ENCODE measurements at regions not wholly inside any gene's neighbourhood (a gene's known extent, or its start where the extent isn't known, plus 50 kb on each side); places are given as distances from the start of the nearest gene placed in this dataset.
A peak's percentile ranks its signal among the peaks of the same experiment; 100 is the strongest.

DNA sequence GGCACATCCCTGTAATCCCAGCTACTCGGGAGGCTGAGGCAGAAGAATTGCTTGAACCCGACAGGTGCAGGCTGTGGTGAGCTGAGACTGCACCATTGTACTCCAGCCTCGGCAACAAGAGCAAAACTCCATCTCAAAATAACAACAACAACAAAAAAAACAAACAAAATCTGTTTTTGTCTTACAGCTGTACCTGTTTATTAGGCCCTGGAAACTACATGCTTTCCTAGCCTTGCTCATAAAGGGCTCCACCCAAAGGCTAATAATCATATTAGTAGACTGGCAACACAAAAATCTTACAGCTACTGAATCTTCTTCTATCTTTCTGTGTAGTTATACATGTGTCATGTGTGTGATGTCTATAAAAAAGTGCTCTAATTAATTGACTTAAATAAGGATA, 503.9 kb upstream of the EYS start:
- H3K27me3 Mint-ChIP-seq: no peaks in the 10 kb centered on the region
- no peak overlapping the region for H3K4me3 Mint-ChIP-seq
- no peaks in the 10 kb centered on the region for H3K4me1 ChIP-seq (ENCODE audit: insufficient read depth, low read length)
- H3K9me3 ChIP-seq (ENCODE audit: control insufficient read depth in 1 of 2, low read length in 2 of 2): peaks cover 0 to 5% of the 10 kb centered on the region in 2 donors
- POLR2A ChIA-PET (ENCODE audit: partially characterized antibody): no interaction called here
- no peak overlapping the region for H3K27ac ChIP-seq (ENCODE audit: low read depth, low read length)
- no peaks in the 10 kb centered on the region for H3K36me3 Mint-ChIP-seq
- peak in 2 of 5 donors; percentile 0 to 9 for DNase-seq
- H3K27me3 ChIP-seq (ENCODE audit: insufficient read depth, low read length): no peaks in the 10 kb centered on the region
- CTCF ChIA-PET (ENCODE audit: partially characterized antibody): interaction anchor here (0.7 kb wide), 1 partner anchor 11 kb away, joined by 3 read pairs; no protein-coding TSS in a partner anchor
- H3K4me1 Mint-ChIP-seq: no peaks in the 10 kb centered on the region
- H3K4me3 ChIP-seq (ENCODE audit: low read length in 2 of 2): no peak overlapping the region
- intact Hi-C loops (cut with micrococcal nuclease): no loop called here
- H3K36me3 ChIP-seq (ENCODE audit: insufficient read depth, low read length): no peaks in the 10 kb centered on the region
- H3K9me3 Mint-ChIP-seq: peaks cover 3 to 33% (median 20%) of the 10 kb centered on the region in 8 donors
- H3K27ac Mint-ChIP-seq: no peak overlapping the region

DNA sequence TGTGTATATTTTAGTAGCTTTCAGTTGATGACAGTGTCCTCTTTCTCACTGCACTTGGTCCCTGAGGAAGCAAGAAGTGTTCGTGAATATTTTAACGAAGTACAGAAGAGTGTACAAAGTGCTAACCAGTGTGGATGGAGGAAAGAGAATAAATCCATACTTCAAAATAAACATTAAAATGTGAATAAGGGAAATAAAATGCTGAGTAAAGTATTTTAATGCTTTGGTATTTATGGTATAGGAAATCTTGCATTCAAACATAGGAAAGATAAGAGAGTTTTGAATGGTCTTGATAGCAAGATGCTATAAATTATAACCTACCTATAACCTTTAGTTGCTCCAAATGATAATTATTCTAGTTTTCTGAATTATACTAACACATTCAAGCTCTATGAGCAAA, 493.4 kb upstream of the EYS start:
- no peak overlapping the region for H3K27ac ChIP-seq (ENCODE audit: low read depth, low read length)
- no peak for DNase-seq
- POLR2A ChIA-PET (ENCODE audit: partially characterized antibody): no interaction called here
- no peaks in the 10 kb centered on the region for H3K4me1 ChIP-seq (ENCODE audit: insufficient read depth, low read length)
- intact Hi-C loops (cut with micrococcal nuclease): no loop called here
- no peak overlapping the region for H3K4me3 Mint-ChIP-seq
- no peak overlapping the region for H3K27ac Mint-ChIP-seq
- H3K9me3 ChIP-seq (ENCODE audit: control insufficient read depth in 1 of 2, low read length in 2 of 2): peaks cover 0 to 4% of the 10 kb centered on the region in 2 donors
- H3K9me3 Mint-ChIP-seq: peaks cover 0 to 12% (median 3%) of the 10 kb centered on the region in 8 donors
- no peaks in the 10 kb centered on the region for H3K36me3 ChIP-seq (ENCODE audit: insufficient read depth, low read length)
- no peaks in the 10 kb centered on the region for H3K27me3 ChIP-seq (ENCODE audit: insufficient read depth, low read length)
- CTCF ChIA-PET (ENCODE audit: partially characterized antibody): no interaction called here
- H3K4me1 Mint-ChIP-seq: no peaks in the 10 kb centered on the region
- H3K36me3 Mint-ChIP-seq: no peaks in the 10 kb centered on the region
- H3K4me3 ChIP-seq (ENCODE audit: low read length in 2 of 2): no peak overlapping the region
- no peaks in the 10 kb centered on the region for H3K27me3 Mint-ChIP-seq

GRCh38 chr6:66199171-66199570, 492.1 kb upstream of the EYS start:
- DNase-seq: no peak
- H3K36me3 ChIP-seq (ENCODE audit: insufficient read depth, low read length): no peaks in the 10 kb centered on the region
- no peak overlapping the region for H3K4me3 ChIP-seq (ENCODE audit: low read length in 2 of 2)
- H3K27ac ChIP-seq (ENCODE audit: low read depth, low read length): no peak overlapping the region
- Mint-ChIP-seq H3K27ac (no peak overlapping the region), H3K4me3 (no peak overlapping the region), H3K4me1 (no peaks in the 10 kb centered on the region), H3K9me3 (peaks cover 0 to 12% (median 3%) of the 10 kb centered on the region in 8 donors), H3K27me3 (no peaks in the 10 kb centered on the region), H3K36me3 (no peaks in the 10 kb centered on the region)
- H3K4me1 ChIP-seq (ENCODE audit: insufficient read depth, low read length): no peaks in the 10 kb centered on the region
- H3K9me3 ChIP-seq (ENCODE audit: control insufficient read depth in 1 of 2, low read length in 2 of 2): peaks cover 0 to 4% of the 10 kb centered on the region in 2 donors
- H3K27me3 ChIP-seq (ENCODE audit: insufficient read depth, low read length): no peaks in the 10 kb centered on the region
- intact Hi-C loops (cut with micrococcal nuclease): no loop called here
- ChIA-PET CTCF (ENCODE audit: partially characterized antibody) (no interaction called here), POLR2A (ENCODE audit: partially characterized antibody) (no interaction called here)

DNA sequence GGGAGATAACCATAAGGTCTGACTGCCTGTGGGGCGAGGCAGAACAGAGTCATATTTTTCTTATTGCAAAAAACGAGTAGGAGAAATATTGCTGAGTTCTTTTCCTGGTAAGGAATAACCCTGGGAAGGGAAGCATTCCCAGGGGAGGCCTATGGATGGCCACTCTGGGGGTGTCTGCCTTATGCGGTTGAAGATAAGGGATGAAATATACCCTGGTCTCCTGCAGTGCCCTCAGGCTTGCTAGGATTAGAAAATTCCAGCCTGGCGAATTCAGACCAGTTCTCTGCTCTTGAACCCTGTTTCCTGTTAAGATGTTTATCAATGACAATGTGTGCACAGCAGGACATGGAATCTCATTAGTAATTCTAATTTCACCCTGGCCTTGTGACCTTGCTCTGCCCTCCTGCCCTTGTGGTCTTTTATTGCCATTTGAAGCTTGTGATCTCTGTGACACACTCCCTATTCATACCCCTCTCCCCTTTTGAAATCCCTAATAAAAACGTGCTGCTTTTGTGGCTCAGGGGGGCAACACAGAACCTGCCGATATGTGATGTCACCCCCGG, 491.1 kb upstream of the EYS start:
- H3K4me1 ChIP-seq (ENCODE audit: insufficient read depth, low read length): no peaks in the 10 kb centered on the region
- no peaks in the 10 kb centered on the region for H3K4me1 Mint-ChIP-seq
- no peaks in the 10 kb centered on the region for H3K27me3 Mint-ChIP-seq
- H3K4me3 Mint-ChIP-seq: no peak overlapping the region
- CTCF ChIA-PET (ENCODE audit: partially characterized antibody): no interaction called here
- intact Hi-C loops (cut with micrococcal nuclease): no loop called here
- H3K9me3 Mint-ChIP-seq: peaks cover 0 to 10% (median 3%) of the 10 kb centered on the region in 8 donors
- DNase-seq: no peak
- H3K4me3 ChIP-seq (ENCODE audit: low read length in 2 of 2): no peak overlapping the region
- H3K36me3 ChIP-seq (ENCODE audit: insufficient read depth, low read length): no peaks in the 10 kb centered on the region
- H3K9me3 ChIP-seq (ENCODE audit: control insufficient read depth in 1 of 2, low read length in 2 of 2): peaks cover 0 to 4% of the 10 kb centered on the region in 2 donors
- H3K36me3 Mint-ChIP-seq: no peaks in the 10 kb centered on the region
- POLR2A ChIA-PET (ENCODE audit: partially characterized antibody): no interaction called here
- H3K27ac Mint-ChIP-seq: no peak overlapping the region
- no peaks in the 10 kb centered on the region for H3K27me3 ChIP-seq (ENCODE audit: insufficient read depth, low read length)
- H3K27ac ChIP-seq (ENCODE audit: low read depth, low read length): no peak overlapping the region

- ChIA-PET CTCF (ENCODE audit: partially characterized antibody) (no interaction called here), POLR2A (ENCODE audit: partially characterized antibody) (no interaction called here)
- no peaks in the 10 kb centered on the region for H3K27me3 Mint-ChIP-seq
- no peak overlapping the region for H3K27ac Mint-ChIP-seq
- H3K4me3 ChIP-seq (ENCODE audit: low read length in 2 of 2): no peak overlapping the region
- no peaks in the 10 kb centered on the region for H3K4me1 ChIP-seq (ENCODE audit: insufficient read depth, low read length)
- intact Hi-C loops (cut with micrococcal nuclease): no loop called here
- H3K4me3 Mint-ChIP-seq: no peak overlapping the region
- H3K27ac ChIP-seq (ENCODE audit: low read depth, low read length): no peak overlapping the region
- no peaks in the 10 kb centered on the region for H3K9me3 ChIP-seq (ENCODE audit: control insufficient read depth in 1 of 2, low read length in 2 of 2)
- no peaks in the 10 kb centered on the region for H3K4me1 Mint-ChIP-seq
- no peaks in the 10 kb centered on the region for H3K36me3 ChIP-seq (ENCODE audit: insufficient read depth, low read length)
- H3K27me3 ChIP-seq (ENCODE audit: insufficient read depth, low read length): no peaks in the 10 kb centered on the region
- peaks cover 0 to 12% (median 2%) of the 10 kb centered on the region in 8 donors for H3K9me3 Mint-ChIP-seq
- no peak for DNase-seq
- H3K36me3 Mint-ChIP-seq: no peaks in the 10 kb centered on the region
Measured at GRCh38 chr6:66190858-66191257, 483.8 kb upstream of the EYS start.

DNA sequence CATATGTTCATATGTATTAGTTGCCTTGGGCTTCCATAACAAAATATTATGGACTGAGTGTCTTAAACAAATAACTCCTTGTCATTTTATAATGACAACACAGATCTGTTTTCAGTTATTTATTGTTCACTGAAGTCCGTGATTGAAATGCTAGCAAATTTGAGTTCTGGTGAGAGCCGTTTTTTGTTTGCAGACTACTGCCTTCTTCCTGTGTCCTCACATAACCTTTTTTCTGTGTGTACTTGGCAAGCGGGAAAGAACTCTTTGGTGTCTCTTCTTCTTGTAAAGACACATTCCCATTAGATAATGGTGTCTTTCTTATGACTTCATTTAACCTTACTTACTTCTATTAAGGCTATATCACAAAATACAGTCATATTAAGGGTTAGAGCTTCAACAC, 482.9 kb upstream of the EYS start:
- H3K27me3 ChIP-seq (ENCODE audit: insufficient read depth, low read length): no peaks in the 10 kb centered on the region
- no peak overlapping the region for H3K27ac ChIP-seq (ENCODE audit: low read depth, low read length)
- Mint-ChIP-seq H3K4me3 (no peak overlapping the region), H3K36me3 (no peaks in the 10 kb centered on the region), H3K4me1 (no peaks in the 10 kb centered on the region), H3K27ac (no peak overlapping the region), H3K27me3 (no peaks in the 10 kb centered on the region), H3K9me3 (peaks cover 0 to 10% (median 1%) of the 10 kb centered on the region in 8 donors)
- no peaks in the 10 kb centered on the region for H3K4me1 ChIP-seq (ENCODE audit: insufficient read depth, low read length)
- no peaks in the 10 kb centered on the region for H3K36me3 ChIP-seq (ENCODE audit: insufficient read depth, low read length)
- POLR2A ChIA-PET (ENCODE audit: partially characterized antibody): no interaction called here
- no peaks in the 10 kb centered on the region for H3K9me3 ChIP-seq (ENCODE audit: control insufficient read depth in 1 of 2, low read length in 2 of 2)
- intact Hi-C loops (cut with micrococcal nuclease): no loop called here
- H3K4me3 ChIP-seq (ENCODE audit: low read length in 2 of 2): no peak overlapping the region
- DNase-seq: no peak
- CTCF ChIA-PET (ENCODE audit: partially characterized antibody): no interaction called here

- ChIA-PET CTCF (ENCODE audit: partially characterized antibody) (no interaction called here), POLR2A (ENCODE audit: partially characterized antibody) (no interaction called here)
- H3K4me1 ChIP-seq (ENCODE audit: insufficient read depth, low read length): no peaks in the 10 kb centered on the region
- H3K4me3 Mint-ChIP-seq: no peak overlapping the region
- H3K36me3 ChIP-seq (ENCODE audit: insufficient read depth, low read length): no peaks in the 10 kb centered on the region
- H3K27ac Mint-ChIP-seq: no peak overlapping the region
- peaks cover 0 to 7% (median 1%) of the 10 kb centered on the region in 8 donors for H3K9me3 Mint-ChIP-seq
- H3K27me3 Mint-ChIP-seq: no peaks in the 10 kb centered on the region
- H3K4me1 Mint-ChIP-seq: no peaks in the 10 kb centered on the region
- H3K27me3 ChIP-seq (ENCODE audit: insufficient read depth, low read length): no peaks in the 10 kb centered on the region
- H3K9me3 ChIP-seq (ENCODE audit: control insufficient read depth in 1 of 2, low read length in 2 of 2): no peaks in the 10 kb centered on the region
- H3K36me3 Mint-ChIP-seq: no peaks in the 10 kb centered on the region
- H3K4me3 ChIP-seq (ENCODE audit: low read length in 2 of 2): no peak overlapping the region
- no peak for DNase-seq
- intact Hi-C loops (cut with micrococcal nuclease): no loop called here
- H3K27ac ChIP-seq (ENCODE audit: low read depth, low read length): no peak overlapping the region
Measured at GRCh38 chr6:66186756-66187155, 479.7 kb upstream of the EYS start.

DNA sequence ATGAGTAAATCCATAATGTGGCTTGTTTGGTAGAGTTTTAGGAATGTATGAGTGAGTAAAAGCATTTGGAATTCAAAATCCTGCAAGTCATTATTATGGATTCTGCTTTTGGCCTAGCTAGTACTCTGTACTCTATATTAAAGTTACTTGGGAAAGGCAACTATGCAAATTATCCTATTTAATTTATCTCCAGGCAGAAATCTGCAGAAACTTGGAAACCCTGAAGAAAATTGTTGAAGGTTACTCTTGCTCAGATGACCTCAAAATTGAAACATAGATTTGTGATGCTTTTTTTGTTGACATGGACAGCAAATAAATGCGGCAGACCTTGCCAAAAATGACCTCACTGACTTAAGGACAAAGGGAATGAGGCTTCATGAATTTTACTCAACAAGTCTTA, 477.1 kb upstream of the EYS start:
- no peaks in the 10 kb centered on the region for H3K27me3 Mint-ChIP-seq
- no peak overlapping the region for H3K4me3 Mint-ChIP-seq
- Histone ChIP-seq H3K27me3 (ENCODE audit: insufficient read depth, low read length) (no peaks in the 10 kb centered on the region), H3K9me3 (ENCODE audit: control insufficient read depth in 1 of 2, low read length in 2 of 2) (no peaks in the 10 kb centered on the region), H3K27ac (ENCODE audit: low read depth, low read length) (no peak overlapping the region), H3K4me3 (ENCODE audit: low read length in 2 of 2) (no peak overlapping the region), H3K36me3 (ENCODE audit: insufficient read depth, low read length) (no peaks in the 10 kb centered on the region), H3K4me1 (ENCODE audit: insufficient read depth, low read length) (no peaks in the 10 kb centered on the region)
- ChIA-PET CTCF (ENCODE audit: partially characterized antibody) (no interaction called here), POLR2A (ENCODE audit: partially characterized antibody) (no interaction called here)
- H3K36me3 Mint-ChIP-seq: no peaks in the 10 kb centered on the region
- H3K4me1 Mint-ChIP-seq: no peaks in the 10 kb centered on the region
- H3K9me3 Mint-ChIP-seq: peaks cover 0 to 10% (median 3%) of the 10 kb centered on the region in 8 donors
- intact Hi-C loops (cut with micrococcal nuclease): no loop called here
- no peak for DNase-seq
- no peak overlapping the region for H3K27ac Mint-ChIP-seq
